ENCODE measurements at regions not wholly inside any gene's neighbourhood (a gene's known extent, or its start where the extent isn't known, plus 50 kb on each side); places are given as distances from the start of the nearest gene placed in this dataset.

DNA sequence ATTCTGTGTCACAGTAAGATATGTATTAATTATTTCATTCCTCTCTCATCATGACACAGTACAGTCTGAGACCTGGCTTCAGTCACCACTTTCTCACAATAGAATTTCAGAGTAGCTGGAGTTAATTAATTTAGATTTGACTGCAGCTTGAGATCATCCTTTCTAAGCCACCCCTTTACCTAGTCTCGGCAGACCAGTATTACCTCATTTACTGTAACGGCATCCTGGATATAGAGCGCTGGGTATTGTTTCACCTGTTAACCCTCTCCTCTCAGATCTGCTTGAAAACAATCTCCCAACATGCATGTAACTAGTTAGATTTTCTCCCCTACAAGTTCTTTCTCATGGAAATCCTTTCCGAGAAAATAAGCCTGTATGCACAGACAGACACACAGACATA is 1057.5 kb downstream of the GATA3 start:
- TF ChIP-seq POLR2A (IDR thresholded peaks at IDR 0.05; ENCODE audit: low read depth, low read length) = no peak
- TF ChIP-seq POLR2AphosphoS5 (IDR thresholded peaks at IDR 0.05; ENCODE audit: low read depth, low read length) = no peak
- TF ChIP-seq TAF1 (IDR thresholded peaks at IDR 0.05; ENCODE audit: borderline replicate concordance, low read depth, low read length) = no peak
